ENCODE measurements at regions not wholly inside any gene's neighbourhood (a gene's known extent, or its start where the extent isn't known, plus 50 kb on each side); places are given as distances from the start of the nearest gene placed in this dataset.

DNA sequence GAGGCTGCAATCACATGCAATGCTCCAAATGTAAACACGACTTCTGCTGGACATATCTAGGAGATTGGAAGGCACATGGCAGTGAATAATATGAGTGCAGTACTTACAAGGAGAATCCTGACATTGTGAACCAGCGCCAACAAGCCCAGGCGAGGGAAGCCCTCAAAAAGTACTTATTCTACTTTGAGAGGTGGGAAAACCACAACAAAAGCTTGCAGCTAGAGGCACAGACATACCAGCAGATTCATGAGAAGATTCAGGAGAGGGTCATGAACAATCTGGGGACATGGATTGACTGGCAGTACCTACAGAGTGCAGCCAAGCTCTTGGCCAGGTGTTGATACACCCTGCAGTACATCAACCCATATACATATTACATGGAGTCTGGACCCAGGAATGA is 475.7 kb upstream of the CDH2 start:
- no peak for DNase-seq

DNA sequence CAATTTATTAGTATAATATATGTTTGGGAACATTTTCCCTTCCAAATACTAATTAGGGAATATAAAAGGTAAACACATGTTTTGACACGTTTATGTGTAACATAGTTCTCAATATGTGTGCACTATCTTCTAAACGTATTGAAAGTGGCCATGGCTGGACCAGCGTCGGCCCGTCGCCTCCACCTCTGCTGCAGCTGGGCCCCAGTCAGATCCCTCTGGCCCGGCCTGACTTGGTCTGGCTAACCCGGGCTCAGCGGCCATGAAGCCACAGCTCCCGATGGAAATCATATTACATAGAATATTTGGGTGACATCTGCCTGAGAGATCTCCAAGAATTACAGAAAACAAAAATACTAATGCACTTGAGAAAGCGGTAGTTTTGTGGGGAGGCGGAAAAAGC is 474.4 kb upstream of the CDH2 start:
- no peak for DNase-seq

DNA sequence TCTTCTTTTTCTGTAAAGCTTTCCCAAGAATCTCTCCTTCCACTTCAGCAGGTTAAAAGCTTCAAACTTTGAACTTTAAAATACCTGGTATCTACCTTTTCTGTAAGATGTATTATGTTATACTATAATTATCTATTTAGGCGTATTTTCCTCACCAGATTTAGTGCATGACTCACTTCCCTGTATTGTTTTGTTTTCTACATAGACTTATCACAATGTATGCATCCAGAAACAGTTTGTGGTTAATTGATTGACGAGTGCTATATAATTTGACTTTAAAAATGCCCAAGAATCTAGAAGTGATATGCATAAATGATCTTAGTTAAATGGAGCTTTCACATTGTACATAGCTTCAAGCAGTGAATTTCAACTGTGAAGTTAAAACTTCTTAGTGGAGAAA is 473.9 kb upstream of the CDH2 start:
- DNase-seq, result no peak

DNA sequence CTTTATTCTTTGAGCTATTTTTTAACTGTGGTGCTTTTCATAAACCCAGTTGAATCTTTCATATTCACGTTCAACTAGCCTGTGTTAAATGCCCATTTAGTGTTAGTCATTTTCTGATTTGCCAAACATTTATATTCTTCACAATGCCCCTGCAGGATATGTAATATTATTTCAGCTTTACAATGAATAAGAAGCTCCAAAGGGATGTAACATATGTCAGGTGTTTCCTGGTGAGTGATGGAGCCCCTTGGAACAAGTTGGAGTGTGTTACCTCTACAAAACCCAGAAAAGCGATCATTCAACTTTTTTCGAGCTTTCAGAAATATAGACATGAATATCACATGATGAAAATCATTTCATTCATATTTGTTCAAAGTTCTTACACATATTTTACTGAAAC is 471.0 kb upstream of the CDH2 start:
- DNase-seq, result no peak

DNA sequence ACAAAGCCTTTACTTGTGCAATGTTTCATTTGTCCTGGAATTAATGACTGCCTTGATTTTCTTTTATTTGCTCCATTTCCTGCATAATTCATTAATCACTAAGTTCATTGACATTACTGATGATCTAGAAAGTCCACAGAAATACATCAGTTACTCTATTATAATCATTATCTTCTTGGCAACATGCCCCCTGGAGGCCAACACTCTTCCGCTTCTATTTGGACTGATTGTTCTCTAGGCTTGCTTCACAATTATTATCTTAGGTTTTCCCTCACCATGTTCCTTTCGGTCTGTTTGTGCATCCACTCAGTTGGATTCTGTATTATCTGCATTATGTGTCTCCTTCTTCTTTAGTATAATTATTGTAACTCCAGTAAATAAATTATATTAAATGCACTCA is 461.0 kb upstream of the CDH2 start:
- DNase-seq, result peak; percentile 22

DNA sequence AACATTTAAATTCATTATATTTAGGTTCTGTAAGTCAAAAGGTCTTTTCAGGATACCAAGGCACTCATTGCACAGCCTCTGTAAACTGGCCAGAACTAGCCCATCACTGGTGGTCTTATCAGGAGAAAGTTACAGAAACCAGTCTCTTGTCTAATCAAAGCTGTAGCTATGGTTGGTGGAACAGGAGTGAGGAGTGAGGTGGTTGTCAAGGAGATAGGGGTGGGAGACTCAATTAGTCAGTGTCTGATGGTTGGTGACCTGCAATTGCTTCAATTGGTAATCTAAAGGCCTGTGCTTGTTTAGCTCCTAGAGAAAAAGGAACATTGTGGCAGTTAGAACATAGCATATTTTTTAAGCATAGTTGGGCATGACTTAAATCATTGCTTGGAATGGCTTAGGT is 458.6 kb upstream of the CDH2 start:
- no peak for DNase-seq

DNA sequence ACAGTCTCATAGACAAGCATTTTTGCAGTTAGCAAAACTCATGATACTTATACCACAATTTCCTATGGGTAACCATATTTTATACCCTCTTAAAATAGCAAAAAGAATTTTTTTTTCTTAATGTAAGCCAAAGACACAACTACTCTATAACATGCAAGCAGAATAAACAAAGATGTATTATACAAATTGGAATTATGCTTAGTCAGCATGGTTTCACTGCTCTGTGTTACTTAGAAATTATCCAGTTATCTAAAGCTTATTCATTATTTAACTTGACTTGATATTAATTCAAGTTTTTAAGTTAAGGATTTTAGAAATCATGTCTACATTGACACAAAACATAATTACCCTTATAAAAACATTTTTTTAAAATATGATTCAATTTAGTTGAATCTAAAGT is 449.8 kb upstream of the CDH2 start:
- no peak for DNase-seq

DNA sequence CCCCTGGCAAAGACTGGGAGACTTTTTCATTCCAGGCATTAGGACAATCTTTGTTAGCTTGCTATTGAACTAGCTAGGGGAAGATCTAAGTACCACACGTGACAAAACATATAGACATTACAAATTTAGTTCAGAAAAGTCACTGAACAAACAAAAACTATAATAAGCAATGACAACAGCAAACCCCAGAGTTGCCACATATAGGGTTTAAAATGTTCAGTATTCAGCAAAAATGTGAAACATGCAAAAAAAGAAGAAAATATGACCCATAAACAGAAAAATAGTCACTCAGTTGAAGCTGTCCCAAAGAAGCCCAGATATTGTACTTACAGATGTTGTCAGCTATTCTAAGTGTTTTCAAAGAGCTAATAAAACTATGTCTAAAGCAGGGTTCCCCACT is 431.1 kb upstream of the CDH2 start:
- DNase-seq, result no peak

DNA sequence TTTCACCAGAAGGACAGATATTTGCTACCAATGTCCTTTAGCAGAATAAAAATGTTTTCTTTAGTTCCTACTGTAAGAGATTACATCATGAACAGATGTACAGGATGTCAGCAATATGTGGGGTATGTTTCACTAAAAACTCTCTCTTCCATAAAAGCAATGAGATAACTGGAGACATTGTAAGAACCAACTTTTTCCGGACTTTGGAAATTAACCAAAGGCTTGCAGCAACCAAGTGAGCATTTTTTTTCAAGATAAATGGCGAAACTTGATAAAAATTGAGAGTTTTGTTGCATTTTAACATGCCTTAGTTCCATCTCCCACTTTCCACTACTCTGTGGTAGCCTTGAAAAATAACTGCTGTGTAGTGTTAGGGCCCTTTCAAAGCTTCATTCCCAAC is 429.8 kb upstream of the CDH2 start:
- no peak for DNase-seq

DNA sequence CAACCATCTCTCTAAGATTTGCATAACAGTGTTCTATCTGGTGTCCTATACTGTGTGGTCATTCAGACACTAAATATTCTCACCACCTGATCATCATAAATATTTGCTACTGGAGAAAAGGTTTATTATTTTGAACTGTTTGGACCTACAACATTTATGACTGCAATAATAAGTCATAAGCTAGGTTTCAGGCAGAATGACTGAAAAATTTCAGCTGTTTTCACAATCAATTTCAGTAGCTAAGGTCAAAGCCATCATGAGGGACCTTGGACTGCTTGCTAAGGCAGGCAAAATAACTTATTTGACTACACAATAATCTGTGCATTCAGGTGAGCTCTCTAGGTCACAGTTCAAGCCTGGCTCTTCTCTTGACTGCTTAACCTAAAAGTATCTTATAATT is 425.5 kb upstream of the CDH2 start:
- DNase-seq, result no peak

DNA sequence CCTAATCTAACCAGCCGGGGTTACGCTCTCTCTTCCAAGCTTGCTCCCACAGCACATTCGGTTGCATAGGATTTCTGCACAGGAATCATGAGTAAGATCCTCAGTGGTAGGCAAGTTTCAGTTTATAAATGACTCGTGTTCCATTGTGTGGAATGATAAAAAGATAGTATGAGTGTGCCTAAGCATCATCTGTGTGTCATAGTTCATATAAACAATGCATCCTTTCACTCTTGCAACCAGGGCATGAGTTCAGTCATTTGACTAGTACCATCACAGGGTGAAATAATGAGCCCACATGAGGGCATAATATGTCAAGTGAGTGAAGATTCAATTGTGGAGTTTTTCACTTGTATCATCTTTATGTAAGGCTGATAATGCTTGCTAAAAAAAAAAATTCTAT is 417.1 kb upstream of the CDH2 start:
- no peak for DNase-seq

DNA sequence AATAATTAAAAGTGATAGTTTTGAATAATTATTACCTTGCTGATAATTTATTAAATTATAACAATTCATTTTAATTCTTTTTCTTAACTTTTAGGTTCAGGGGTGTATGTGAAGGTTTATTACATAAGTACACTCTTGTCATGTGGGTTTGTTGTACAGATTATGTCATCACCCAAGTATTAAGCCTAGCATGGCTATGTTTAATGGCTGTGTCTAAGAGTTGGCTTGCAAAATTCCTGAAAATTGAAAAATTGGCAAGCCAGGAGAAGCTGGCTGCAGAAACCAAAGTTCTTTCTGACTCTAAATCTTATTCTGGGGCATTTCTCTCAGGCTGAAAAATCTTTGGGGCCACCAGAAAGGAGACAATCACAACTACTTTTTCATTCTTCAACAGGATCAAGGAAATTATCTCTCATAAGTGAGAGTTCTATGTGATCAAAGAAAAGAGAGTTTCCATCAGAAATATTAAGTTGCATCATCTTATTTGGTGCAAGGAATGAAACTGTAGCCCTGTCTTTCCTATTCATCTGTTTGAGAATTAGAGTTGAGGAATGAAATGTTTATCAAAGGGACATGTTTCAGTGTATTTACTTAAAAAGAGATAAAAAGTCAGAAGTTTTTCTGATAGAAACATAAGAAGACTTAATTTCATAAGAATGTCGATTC is 412.1 kb upstream of the CDH2 start:
- no peak for DNase-seq

DNA sequence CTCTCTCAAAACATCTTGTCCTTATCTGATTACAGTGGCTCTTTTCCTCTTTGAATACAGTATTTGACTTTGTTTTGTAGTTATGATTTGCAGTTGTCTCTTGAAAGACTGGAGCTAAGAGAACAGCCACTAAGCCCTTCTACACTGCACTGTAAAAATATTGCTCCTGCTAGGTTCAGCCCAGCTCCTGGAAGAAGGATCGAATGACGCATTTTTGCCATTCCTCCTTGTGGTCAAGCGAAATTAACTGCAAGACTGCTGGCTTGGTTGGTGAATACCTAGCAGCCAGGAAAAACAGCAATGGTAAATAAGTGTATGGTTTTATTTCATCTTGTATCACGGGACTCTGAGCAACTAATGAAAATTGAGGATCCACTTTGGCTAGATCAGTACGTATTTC is 407.8 kb upstream of the CDH2 start:
- DNase-seq, result no peak

DNA sequence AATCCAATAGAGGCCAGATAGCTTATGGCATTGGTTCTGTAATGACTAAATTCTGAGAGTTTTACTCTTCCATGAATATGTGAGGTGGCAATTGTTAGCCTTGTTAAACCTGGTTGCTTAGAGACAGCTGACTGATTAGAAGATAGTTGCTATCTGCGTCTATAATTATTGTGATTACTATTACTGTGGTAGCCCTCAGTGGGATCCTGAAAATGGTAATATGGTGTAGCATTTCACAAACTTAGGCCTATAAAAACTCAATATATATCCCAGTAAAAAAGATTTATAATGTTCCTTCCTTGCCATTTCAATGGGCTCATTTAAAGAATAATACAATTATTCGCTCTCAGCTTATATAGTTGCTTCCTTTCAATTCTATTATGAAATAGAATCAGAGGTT is 405.8 kb upstream of the CDH2 start:
- DNase-seq, result no peak

DNA sequence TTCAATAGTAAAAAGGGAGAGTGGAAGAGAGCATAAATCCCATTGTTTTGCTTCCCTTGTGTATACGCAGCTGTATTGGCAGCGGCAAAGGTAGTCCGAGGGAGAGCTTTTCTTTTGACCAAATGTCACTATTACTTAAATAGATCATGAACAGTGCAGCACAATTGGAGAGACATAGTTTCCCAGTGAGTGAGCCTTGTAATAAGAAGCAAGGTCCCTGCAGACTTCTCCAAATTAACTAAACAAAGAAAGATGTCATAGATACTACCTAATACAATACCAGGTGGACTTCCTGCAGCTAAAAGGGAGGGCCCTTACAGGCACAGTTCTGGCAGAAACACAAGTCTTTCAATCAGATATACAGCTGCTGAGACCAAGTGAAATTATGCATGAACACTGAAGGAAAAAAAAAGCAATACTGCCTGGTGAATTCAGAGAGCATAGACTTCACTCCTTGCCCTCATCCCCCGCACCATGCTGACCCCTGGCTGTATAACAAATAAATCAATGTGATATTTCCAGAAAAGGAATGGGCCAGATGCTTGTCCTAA is 404.7 kb upstream of the CDH2 start:
- peak; percentile 85 for DNase-seq

DNA sequence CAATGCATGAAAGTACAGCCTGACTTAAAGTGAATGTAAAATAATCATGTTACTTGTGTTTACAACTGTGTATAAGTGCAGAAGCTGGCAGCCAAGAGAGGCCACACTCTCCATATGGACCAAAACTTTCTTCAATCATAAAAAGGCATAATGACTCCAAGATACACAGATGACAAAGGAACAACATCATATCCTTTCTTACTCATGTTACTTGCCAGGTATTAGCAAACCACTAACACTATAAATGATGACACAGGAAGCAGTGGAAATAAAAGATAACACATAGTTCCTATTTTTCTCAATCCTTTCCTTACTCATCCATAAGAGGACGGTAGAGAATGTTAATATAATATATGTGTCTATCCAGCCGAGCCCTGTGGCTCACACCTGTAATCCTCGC is 400.0 kb upstream of the CDH2 start:
- DNase-seq, result no peak

DNA sequence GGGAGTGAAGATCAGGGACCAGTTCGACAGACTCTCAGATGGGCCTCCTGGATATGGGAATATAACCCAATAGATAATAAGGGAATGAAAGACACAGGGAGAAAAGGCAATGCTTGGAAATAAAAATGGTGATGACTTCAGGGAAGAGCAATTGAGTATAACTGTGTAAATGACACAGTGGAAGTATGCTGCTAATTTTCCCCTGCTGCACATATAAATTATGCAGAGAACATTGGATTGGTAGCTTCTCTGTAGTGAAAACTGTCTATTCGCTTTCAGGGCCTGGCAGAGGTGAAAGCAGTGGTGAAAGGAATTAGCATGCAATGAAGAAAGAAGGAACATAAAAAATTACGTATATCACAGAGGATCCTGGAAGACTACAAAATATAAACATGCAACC is 398.2 kb upstream of the CDH2 start:
- no peak for DNase-seq

DNA sequence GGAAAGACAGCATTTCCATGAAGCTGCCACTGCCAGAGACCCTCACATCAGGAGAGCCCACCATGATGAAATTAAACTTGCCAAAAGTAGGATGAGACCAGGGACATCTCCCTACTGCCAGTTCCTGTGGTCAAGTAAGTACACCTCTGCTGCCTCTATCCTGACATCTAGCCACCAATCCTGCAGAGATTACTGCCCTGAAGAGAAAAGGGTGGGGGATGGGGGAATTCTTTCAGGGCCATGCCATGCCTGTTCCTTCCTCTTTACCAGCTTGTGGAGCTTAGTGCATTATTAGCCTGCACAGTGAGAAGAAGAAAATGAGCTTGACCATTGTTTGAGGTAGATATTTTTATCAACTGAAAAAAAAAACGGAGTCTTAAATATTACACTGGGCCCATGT is 397.2 kb upstream of the CDH2 start:
- no peak for DNase-seq

DNA sequence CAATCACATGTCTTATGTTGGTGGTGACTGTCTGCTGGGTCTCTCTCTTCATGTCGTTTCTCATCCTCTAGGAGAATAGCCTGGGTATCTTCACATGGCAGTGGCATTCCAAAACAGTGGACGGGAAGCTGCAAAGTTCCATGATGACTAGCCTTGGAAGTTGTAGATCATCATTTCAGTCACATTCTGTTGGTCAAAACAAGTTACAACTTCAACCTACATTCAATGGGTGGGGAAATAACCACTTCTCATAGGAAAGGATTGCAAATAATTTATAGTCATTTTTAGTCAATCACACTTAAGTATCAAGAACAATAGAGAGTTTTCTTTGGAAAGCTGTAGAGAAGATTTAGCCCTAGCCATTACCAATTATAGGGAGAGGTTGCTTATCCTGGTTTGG is 395.0 kb upstream of the CDH2 start:
- DNase-seq, result no peak

DNA sequence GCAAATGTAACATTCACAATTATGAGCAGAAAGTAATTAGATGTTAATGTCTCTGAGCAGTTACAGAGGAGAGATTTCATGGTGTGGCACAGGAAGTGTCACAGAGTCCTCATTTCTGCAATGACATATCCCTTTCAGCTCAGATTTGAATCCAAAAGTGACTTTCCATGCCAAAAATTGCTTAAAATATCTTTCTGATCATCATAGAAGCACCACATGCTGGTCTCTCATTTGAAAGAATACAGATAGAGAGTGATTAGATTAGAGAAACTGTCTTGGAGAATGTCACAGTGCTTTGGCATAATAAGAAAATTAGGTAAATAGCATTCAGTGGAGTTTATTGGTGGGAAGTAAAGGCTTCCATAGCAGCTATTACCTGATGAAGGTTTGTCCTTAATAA is 383.4 kb upstream of the CDH2 start:
- DNase-seq, result no peak

DNA sequence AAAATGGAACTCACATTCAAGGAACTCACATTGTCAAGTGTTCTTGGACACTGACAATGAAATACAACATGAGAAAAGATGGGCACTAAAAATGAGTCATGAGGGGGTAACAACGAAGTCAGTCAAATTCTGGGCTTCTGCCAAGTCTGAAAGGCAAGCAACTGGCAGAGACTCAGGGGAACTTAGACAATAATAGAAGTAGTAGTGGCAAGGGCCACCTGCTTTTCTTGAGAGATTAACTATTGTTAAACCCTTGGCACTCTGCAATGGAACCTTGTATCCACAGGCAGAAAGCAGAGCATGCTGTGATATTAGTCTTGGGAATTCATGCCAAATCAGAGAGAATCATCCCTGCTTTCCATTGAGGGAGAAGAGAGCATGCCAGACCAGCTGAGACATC is 382.6 kb upstream of the CDH2 start:
- DNase-seq, result peak; percentile 54

DNA sequence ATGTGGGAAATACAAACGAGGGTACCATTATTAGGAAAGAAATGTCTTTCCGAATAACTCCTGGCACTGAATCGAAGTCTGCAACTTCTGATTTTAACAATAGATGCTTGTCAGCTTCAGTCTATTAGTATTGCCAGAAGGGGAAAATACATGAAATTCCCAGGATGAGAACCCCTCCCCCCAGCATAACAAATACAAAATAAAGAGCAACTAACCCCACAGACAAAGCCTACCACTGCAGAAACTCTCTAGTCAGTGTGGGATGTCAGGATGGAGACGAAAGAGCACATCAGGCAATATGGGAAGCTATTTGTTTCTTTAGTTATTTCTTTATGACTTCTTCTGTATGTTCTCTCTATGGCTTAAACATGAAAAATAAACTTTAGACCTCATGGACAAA is 365.0 kb upstream of the CDH2 start:
- DNase-seq, result no peak

DNA sequence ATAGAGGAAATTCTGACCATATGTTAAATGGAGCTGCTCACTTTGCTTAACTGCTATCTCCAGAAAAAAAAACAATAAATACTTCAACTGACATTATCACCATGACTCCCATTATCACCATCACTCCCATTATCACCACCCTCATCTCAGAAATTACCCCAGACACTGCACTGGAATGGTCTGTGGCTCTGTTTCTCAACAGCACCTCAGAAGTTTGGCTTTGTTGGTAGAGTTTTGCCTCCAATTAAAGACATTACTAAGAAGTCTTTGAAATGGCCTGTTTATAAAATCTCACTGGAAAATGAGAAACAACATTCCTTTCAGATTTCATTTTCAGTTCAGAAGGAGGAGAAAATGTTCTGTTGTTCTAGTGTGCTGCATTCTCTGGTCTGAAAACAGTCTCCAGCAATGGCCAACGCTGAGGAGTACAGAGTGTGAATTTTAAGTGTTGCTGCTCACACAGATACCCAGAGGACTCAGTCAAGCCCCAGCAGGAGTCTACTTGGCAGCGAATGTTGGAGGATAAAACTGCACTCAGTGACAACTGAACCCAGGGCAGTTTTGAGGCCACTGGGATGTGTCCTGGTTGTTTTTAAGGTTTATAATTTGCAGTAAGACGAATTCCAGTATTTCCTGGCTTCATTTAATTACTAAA is 364.5 kb upstream of the CDH2 start:
- no peak for DNase-seq

DNA sequence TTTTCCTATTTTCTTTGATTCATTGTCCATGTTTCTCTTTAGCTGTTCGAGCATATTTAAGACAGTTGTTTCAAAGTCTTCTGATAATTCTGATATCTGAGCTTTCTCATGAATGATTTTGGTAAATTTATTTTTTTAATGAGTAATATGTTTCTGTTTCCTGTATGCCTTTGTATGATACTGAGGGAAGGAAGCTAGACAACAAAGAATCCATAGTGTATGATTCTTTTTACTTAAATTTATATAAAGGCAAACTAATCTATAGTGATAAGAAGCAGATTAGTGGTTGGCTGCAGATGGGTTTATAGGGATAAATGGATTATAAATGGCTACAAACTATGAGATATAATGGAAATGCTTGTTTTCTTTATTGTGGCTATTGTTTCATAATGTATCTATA is 352.7 kb upstream of the CDH2 start:
- DNase-seq, result no peak

DNA sequence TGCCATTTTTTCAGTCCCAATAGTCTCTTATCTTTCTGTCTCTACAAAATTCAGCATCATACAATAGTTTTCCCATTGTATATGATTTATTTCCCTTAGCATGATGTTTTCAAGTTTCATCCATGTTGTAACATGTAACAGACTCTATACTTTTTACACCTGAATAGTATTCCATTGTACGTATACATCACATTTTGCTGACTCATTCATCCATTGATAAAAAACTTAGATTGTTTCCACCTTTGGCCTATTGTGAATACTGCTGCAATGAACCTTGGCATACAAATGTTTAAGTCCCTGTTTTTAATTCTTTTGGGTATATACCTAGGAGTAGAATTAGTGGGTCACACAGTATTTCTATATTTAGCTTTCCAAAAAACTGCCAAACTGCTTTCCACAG is 349.3 kb upstream of the CDH2 start:
- DNase-seq, result no peak
